Putamen (tissue), 1 donor: ENCODE measurements at regions not wholly inside any gene's neighbourhood (a gene's known extent, or its start where the extent isn't known, plus 50 kb on each side); places are given as distances from the start of the nearest gene placed in this dataset.

ENCODE experiments used
- DNase-seq: peaks from one replicate; pipeline ENCODE4 v3.0.0-alpha.2; 2016; ENCODE audit warnings: low spot score

GRCh38 chr2:177058747-177059146, 153.8 kb upstream of the HNRNPA3 start:
- no peak for DNase-seq

GRCh38 chr2:177059293-177059692, 153.3 kb upstream of the HNRNPA3 start:
- DNase-seq = no peak

- DNase-seq = no peak
These were observed 149.3 kb upstream of the HNRNPA3 start for GRCh38 chr2:177063331-177063730.

- DNase-seq = no peak
These were observed 148.2 kb upstream of the HNRNPA3 start for GRCh38 chr2:177064422-177064821.

GRCh38 chr2:177068967-177069366, 143.6 kb upstream of the HNRNPA3 start:
- DNase-seq = no peak

- DNase-seq = peak; percentile 3
These were observed 140.5 kb upstream of the HNRNPA3 start for GRCh38 chr2:177072090-177072489.

GRCh38 chr2:177073611-177074010, 139.0 kb upstream of the HNRNPA3 start:
- no peak for DNase-seq

- no peak for DNase-seq
These were observed 138.4 kb upstream of the HNRNPA3 start for GRCh38 chr2:177074099-177074710.

- no peak for DNase-seq
These were observed 137.3 kb upstream of the HNRNPA3 start for GRCh38 chr2:177075254-177075653.

- DNase-seq = no peak
These were observed 135.9 kb upstream of the HNRNPA3 start for GRCh38 chr2:177076636-177077179.

GRCh38 chr2:177077778-177078177, 134.8 kb upstream of the HNRNPA3 start:
- DNase-seq = no peak

GRCh38 chr2:177078416-177078815, 134.2 kb upstream of the HNRNPA3 start:
- peak; percentile 1 for DNase-seq

GRCh38 chr2:177078855-177079254, 133.7 kb upstream of the HNRNPA3 start:
- no peak for DNase-seq

- no peak for DNase-seq
These were observed 131.8 kb upstream of the HNRNPA3 start for GRCh38 chr2:177080746-177081284.

GRCh38 chr2:177084607-177085006, 128.0 kb upstream of the HNRNPA3 start:
- DNase-seq = no peak

GRCh38 chr2:177088529-177088928, 124.1 kb upstream of the HNRNPA3 start:
- DNase-seq = no peak

GRCh38 chr2:177090967-177091366, 121.6 kb upstream of the HNRNPA3 start:
- no peak for DNase-seq

- no peak for DNase-seq
These were observed 119.2 kb upstream of the HNRNPA3 start for GRCh38 chr2:177093371-177093770.

- DNase-seq = no peak
These were observed 114.5 kb upstream of the HNRNPA3 start for GRCh38 chr2:177098001-177098613.

GRCh38 chr2:177101930-177102329, 110.7 kb upstream of the HNRNPA3 start:
- DNase-seq = no peak

- no peak for DNase-seq
These were observed 106.4 kb upstream of the HNRNPA3 start for GRCh38 chr2:177106212-177106611.

- DNase-seq = no peak
These were observed 103.7 kb upstream of the HNRNPA3 start for GRCh38 chr2:177108890-177109289.

- no peak for DNase-seq
These were observed 97.9 kb upstream of the HNRNPA3 start for GRCh38 chr2:177114712-177115111.

- no peak for DNase-seq
These were observed 94.8 kb upstream of the HNRNPA3 start for GRCh38 chr2:177117755-177118154.
